GM10266 (cell line): ENCODE measurements at regions not wholly inside any gene's neighbourhood (a gene's known extent, or its start where the extent isn't known, plus 50 kb on each side); places are given as distances from the start of the nearest gene placed in this dataset.

Experiments used
- DNase-seq: peaks from one replicate; pipeline ENCODE4 v3.0.0; 2012; ENCODE audit errors: extremely low spot score
- CTCF ChIP-seq: IDR thresholded peaks from 2 replicates; pipeline ENCODE4 v1.5.1; 2012; ENCODE audit warnings: mild to moderate bottlenecking, low read depth; ENCODE audit not compliant: control insufficient read depth, insufficient read depth; ENCODE audit errors: missing control alignments

- TF ChIP-seq CTCF = no peak
- DNase-seq = no peak
These were observed 73.3 kb downstream of the RFC3 start for GRCh38 chr13:33891196-33891742.

- no peak for TF ChIP-seq CTCF
- DNase-seq = no peak
These were observed 75.6 kb downstream of the RFC3 start for GRCh38 chr13:33893559-33893958.

GRCh38 chr13:33904431-33904830, 86.5 kb downstream of the RFC3 start:
- DNase-seq = no peak
- TF ChIP-seq CTCF = no peak

- no peak for TF ChIP-seq CTCF
- DNase-seq = no peak
These were observed 90.2 kb downstream of the RFC3 start for GRCh38 chr13:33908116-33908515.

GRCh38 chr13:33910255-33910654, 92.3 kb downstream of the RFC3 start:
- TF ChIP-seq CTCF = no peak
- no peak for DNase-seq

- no peak for TF ChIP-seq CTCF
- DNase-seq = no peak
These were observed 93.6 kb downstream of the RFC3 start for GRCh38 chr13:33911521-33911920.

- DNase-seq = no peak
- TF ChIP-seq CTCF = no peak
These were observed 95.9 kb downstream of the RFC3 start for GRCh38 chr13:33913829-33914228.
